ENCODE measurements at regions not wholly inside any gene's neighbourhood (a gene's known extent, or its start where the extent isn't known, plus 50 kb on each side); places are given as distances from the start of the nearest gene placed in this dataset.

DNA sequence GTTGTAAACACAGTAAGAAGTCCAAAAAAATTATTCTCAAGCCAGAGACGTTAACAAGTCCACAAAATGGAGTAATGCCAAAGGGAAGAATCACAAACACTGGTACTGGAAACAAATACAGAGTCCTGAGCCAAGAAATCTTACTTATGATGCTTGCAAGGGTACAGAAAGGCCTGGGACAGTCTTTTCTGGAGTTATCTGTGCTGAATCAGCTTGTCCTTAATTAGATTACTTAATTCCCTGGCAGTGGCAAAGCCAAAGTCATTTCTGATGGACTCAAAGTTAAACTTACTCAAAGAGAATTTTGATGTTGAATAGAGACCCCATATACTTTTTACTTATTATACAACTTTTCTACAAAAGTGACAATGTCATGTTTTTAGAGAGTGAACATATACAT lies 610.5 kb upstream of the ITGA1 start:
- H3K23ac ChIP-seq (ENCODE audit: low read depth, low read length) = no peak overlapping the region
- H3K4ac ChIP-seq (ENCODE audit: low read depth, low read length) = no peak overlapping the region
- H3K18ac ChIP-seq (ENCODE audit: low read depth, low read length) = no peak overlapping the region
- no peak overlapping the region for H2BK20ac ChIP-seq (ENCODE audit: low read depth, low read length)
- no peak overlapping the region for H3K9ac ChIP-seq (ENCODE audit: low read depth, low read length)
- H3K56ac ChIP-seq (ENCODE audit: extremely low read depth, insufficient read depth, low read length) = no peak overlapping the region
- CTCF ChIA-PET = no interaction called here
- TF ChIP-seq CHD1 (IDR thresholded peaks at IDR 0.05; ENCODE audit: low read depth, low read length) (no peak), CEBPB (IDR thresholded peaks at IDR 0.05; ENCODE audit: low read depth, low read length) (no peak), MAFK (IDR thresholded peaks at IDR 0.05; ENCODE audit: low read depth, low read length) (no peak)
- no peak overlapping the region for H2AFZ ChIP-seq (replicated peaks; ENCODE audit: low read length, poor library complexity)
- H3K27ac ChIP-seq (ENCODE audit: insufficient read depth, low read length) = no peak overlapping the region
- WGBS, 2 experiments (ENCODE audit: extremely low coverage in 2 of 2, insufficient read length in 1 of 2) = 0% methylated on average over 1 of the region's 1 CpG; no CpG with 5 or more reads in 1 of the 2 experiments
- H4K8ac ChIP-seq (ENCODE audit: low read depth in 2 of 2, low read length in 2 of 2) = no peak overlapping the region
- intact Hi-C loops (cut with micrococcal nuclease) = no loop called here
- H3K4me2 ChIP-seq (ENCODE audit: low read depth, low read length) = no peak overlapping the region
- in situ Hi-C loops (cut with MboI; ENCODE audit: low sequenced_read_pairs) = no loop called here
- no peaks in the 10 kb centered on the region for H3K9me3 ChIP-seq (ENCODE audit: control insufficient read depth, insufficient read depth, low read length)
- POLR2A ChIA-PET (ENCODE audit: unreplicated experiment) = no interaction called here
- H2BK120ac ChIP-seq (ENCODE audit: low read depth, low read length) = no peak overlapping the region
- H3K36me3 ChIP-seq (ENCODE audit: control insufficient read depth, insufficient read depth, low read length) = no peaks in the 10 kb centered on the region
- no peaks in the 10 kb centered on the region for H3K79me1 ChIP-seq (ENCODE audit: low read depth in 1 of 2, low read length in 2 of 2)
- H2BK5ac ChIP-seq (ENCODE audit: low read depth, low read length, poor library complexity, severe bottlenecking) = no peak overlapping the region
- H2AK5ac ChIP-seq (ENCODE audit: low read depth, low read length) = no peak overlapping the region
- H4K5ac ChIP-seq (ENCODE audit: low read depth, low read length) = no peak overlapping the region
- H4K20me1 ChIP-seq (ENCODE audit: insufficient read depth, low read length) = no peaks in the 10 kb centered on the region
- no peaks in the 10 kb centered on the region for H3K4me1 ChIP-seq (ENCODE audit: control insufficient read depth, insufficient read depth, low read length)
- dilution Hi-C loops (cut with HindIII; ENCODE audit: low sequenced_read_pairs, unreplicated experiment) = no loop called here
- H3K4me3 ChIP-seq (ENCODE audit: insufficient read depth, low read depth, low read length) = no peak overlapping the region
- H3K9me1 ChIP-seq (ENCODE audit: insufficient read depth, low read length) = no peaks in the 10 kb centered on the region
- DNase-seq = no peak
- ATAC-seq (ENCODE audit: low read depth) = no peak
- H3K27me3 ChIP-seq (ENCODE audit: control insufficient read depth, insufficient read depth, low read length) = no peaks in the 10 kb centered on the region
- BruUV-seq (replicated peaks) = no TSS peak
- H3K14ac ChIP-seq (replicated peaks; ENCODE audit: low read depth, low read length) = no peak overlapping the region
- H2AK9ac ChIP-seq (replicated peaks; ENCODE audit: low read depth, low read length, poor library complexity) = no peak overlapping the region
- no peak overlapping the region for H4K91ac ChIP-seq (ENCODE audit: insufficient read depth, low read depth, low read length)
- H2BK15ac ChIP-seq (ENCODE audit: low read depth, low read length) = no peak overlapping the region

All from IMR-90 (cell line).